Upper lobe of left lung (tissue), 4 donors: ENCODE measurements at regions not wholly inside any gene's neighbourhood (a gene's known extent, or its start where the extent isn't known, plus 50 kb on each side); places are given as distances from the start of the nearest gene placed in this dataset.

Source experiments
- CTCF ChIP-seq, 6 experiments: fragments of 450-650 bp in 4 of 6; fragments of 200-600 bp in 2 of 6; sonication (generic) in 2 of 6; IDR thresholded peaks; one replicate each; pipeline ENCODE4 v1.5.1; 2016 to 2019; ENCODE audit warnings: antibody characterized with exemption in 6 of 6
- POLR2A ChIP-seq, 4 donors: fragments of 450-650 bp; IDR thresholded peaks; one replicate each; pipeline ENCODE4 v1.5.1; 2016 to 2017; ENCODE audit warnings: antibody characterized with exemption in 4 of 4, mild to moderate bottlenecking in 2 of 4
- POLR2AphosphoS5 ChIP-seq, 2 donors: sonication (generic); formaldehyde crosslinking; IDR thresholded peaks; one replicate each; pipeline ENCODE4 v1.5.1; 2017; ENCODE audit warnings: antibody characterized with exemption in 2 of 2

GRCh38 chr3:80366808-80367548 lies 599.2 kb upstream of the ROBO1 start:
- TF ChIP-seq POLR2A (IDR thresholded peaks at IDR 0.05) (no peak), CTCF (IDR thresholded peaks at IDR 0.05) (no peak), POLR2AphosphoS5 (IDR thresholded peaks at IDR 0.05) (no peak)
